ENCODE measurements at regions not wholly inside any gene's neighbourhood (a gene's known extent, or its start where the extent isn't known, plus 50 kb on each side); places are given as distances from the start of the nearest gene placed in this dataset.

DNA sequence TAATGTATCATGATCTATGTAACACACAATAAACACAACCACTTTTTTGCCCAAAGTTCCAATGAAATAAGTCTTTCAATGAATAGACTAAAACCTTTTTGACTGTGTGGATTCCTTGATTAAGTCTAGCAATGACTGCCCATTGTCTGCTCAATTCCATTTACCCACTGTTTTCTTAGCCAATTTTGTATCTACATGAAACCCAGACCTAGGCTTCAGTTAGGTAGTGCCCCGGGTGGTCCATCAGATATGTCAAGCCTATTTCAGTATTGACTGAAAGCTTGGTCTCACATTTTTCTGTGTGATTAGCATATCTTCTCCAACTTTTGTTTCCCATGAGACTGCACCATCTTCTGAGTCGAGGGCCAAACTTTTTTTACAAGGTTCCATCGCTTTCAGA is 615.0 kb downstream of the C6orf118 start:
- no peaks in the 10 kb centered on the region for H3F3A ChIP-seq (ENCODE audit: insufficient read depth, low read length)
- H2AFZ ChIP-seq (ENCODE audit: low read length) = no peak overlapping the region
- no peaks in the 10 kb centered on the region for H3K9me2 ChIP-seq (replicated peaks; ENCODE audit: insufficient read depth, low read length)
- H3K4me3 ChIP-seq (ENCODE audit: low read length) = no peak overlapping the region
- no peak overlapping the region for H3K9ac ChIP-seq (ENCODE audit: low read length)
- TF ChIP-seq EZH2phosphoT487 (IDR thresholded peaks at IDR 0.05; ENCODE audit: low read length) (no peak), EZH2 (optimal IDR thresholded peaks at IDR 0.05; ENCODE audit: low read depth, low read length) (no peak)
- TF ChIP-seq, protein P1, sequence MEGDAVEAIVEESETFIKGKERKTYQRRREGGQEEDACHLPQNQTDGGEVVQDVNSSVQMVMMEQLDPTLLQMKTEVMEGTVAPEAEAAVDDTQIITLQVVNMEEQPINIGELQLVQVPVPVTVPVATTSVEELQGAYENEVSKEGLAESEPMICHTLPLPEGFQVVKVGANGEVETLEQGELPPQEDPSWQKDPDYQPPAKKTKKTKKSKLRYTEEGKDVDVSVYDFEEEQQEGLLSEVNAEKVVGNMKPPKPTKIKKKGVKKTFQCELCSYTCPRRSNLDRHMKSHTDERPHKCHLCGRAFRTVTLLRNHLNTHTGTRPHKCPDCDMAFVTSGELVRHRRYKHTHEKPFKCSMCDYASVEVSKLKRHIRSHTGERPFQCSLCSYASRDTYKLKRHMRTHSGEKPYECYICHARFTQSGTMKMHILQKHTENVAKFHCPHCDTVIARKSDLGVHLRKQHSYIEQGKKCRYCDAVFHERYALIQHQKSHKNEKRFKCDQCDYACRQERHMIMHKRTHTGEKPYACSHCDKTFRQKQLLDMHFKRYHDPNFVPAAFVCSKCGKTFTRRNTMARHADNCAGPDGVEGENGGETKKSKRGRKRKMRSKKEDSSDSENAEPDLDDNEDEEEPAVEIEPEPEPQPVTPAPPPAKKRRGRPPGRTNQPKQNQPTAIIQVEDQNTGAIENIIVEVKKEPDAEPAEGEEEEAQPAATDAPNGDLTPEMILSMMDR (IDR thresholded peaks at IDR 0.05; ENCODE audit: low read length) = no peak
- H4K20me1 ChIP-seq (ENCODE audit: insufficient read depth, low read length) = no peaks in the 10 kb centered on the region
- H3K4me1 ChIP-seq (ENCODE audit: low read length) = no peaks in the 10 kb centered on the region
- H3K79me2 ChIP-seq (ENCODE audit: low read length) = no peaks in the 10 kb centered on the region
- no peak overlapping the region for H3K27ac ChIP-seq (ENCODE audit: low read length)
- H3K9me3 ChIP-seq (replicated peaks; ENCODE audit: insufficient read depth, low read length) = no peaks in the 10 kb centered on the region
- DNase-seq = no peak
- H3K27me3 ChIP-seq (replicated peaks; ENCODE audit: insufficient read depth, low read length) = no peaks in the 10 kb centered on the region
- no peak overlapping the region for H3K4me2 ChIP-seq (ENCODE audit: low read depth, low read length)
- H3K36me3 ChIP-seq (replicated peaks; ENCODE audit: insufficient read depth, low read length) = no peaks in the 10 kb centered on the region

DNA sequence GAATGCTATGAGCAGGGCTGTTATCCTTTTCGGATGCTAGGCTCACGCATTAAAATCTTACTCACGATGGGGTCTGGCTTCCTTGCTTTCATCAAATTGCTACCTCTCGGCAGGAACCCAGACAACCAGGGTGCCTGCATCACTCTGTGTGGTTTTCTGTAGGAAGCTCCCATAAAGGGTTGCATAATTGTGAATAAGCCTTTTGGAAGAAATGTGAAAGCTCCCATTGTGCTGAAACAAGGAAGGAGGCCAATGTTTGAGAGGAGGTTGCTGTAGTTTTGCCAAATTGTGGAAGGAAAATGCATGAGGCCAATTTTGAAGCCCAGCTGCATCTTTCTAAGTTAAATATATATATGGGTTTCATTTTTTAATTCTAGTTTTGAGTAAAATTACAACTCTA is 615.5 kb downstream of the C6orf118 start:
- H3K4me3 ChIP-seq (ENCODE audit: low read length) = no peak overlapping the region
- no peak for DNase-seq
- H3K4me2 ChIP-seq (ENCODE audit: low read depth, low read length) = no peak overlapping the region
- no peak overlapping the region for H2AFZ ChIP-seq (ENCODE audit: low read length)
- TF ChIP-seq, protein P1 (IDR thresholded peaks at IDR 0.05; ENCODE audit: low read length) = no peak
- no peak for TF ChIP-seq EZH2 (optimal IDR thresholded peaks at IDR 0.05; ENCODE audit: low read depth, low read length)
- no peak for TF ChIP-seq EZH2phosphoT487 (IDR thresholded peaks at IDR 0.05; ENCODE audit: low read length)
- no peak overlapping the region for H3K9ac ChIP-seq (ENCODE audit: low read length)
- no peaks in the 10 kb centered on the region for H3K9me2 ChIP-seq (replicated peaks; ENCODE audit: insufficient read depth, low read length)
- H3K27me3 ChIP-seq (replicated peaks; ENCODE audit: insufficient read depth, low read length) = no peaks in the 10 kb centered on the region
- no peak overlapping the region for H3K27ac ChIP-seq (ENCODE audit: low read length)
- H3K36me3 ChIP-seq (replicated peaks; ENCODE audit: insufficient read depth, low read length) = no peaks in the 10 kb centered on the region
- H3K4me1 ChIP-seq (ENCODE audit: low read length) = no peaks in the 10 kb centered on the region
- no peaks in the 10 kb centered on the region for H4K20me1 ChIP-seq (ENCODE audit: insufficient read depth, low read length)
- no peaks in the 10 kb centered on the region for H3K9me3 ChIP-seq (replicated peaks; ENCODE audit: insufficient read depth, low read length)
- no peaks in the 10 kb centered on the region for H3K79me2 ChIP-seq (ENCODE audit: low read length)
- no peaks in the 10 kb centered on the region for H3F3A ChIP-seq (ENCODE audit: insufficient read depth, low read length)

DNA sequence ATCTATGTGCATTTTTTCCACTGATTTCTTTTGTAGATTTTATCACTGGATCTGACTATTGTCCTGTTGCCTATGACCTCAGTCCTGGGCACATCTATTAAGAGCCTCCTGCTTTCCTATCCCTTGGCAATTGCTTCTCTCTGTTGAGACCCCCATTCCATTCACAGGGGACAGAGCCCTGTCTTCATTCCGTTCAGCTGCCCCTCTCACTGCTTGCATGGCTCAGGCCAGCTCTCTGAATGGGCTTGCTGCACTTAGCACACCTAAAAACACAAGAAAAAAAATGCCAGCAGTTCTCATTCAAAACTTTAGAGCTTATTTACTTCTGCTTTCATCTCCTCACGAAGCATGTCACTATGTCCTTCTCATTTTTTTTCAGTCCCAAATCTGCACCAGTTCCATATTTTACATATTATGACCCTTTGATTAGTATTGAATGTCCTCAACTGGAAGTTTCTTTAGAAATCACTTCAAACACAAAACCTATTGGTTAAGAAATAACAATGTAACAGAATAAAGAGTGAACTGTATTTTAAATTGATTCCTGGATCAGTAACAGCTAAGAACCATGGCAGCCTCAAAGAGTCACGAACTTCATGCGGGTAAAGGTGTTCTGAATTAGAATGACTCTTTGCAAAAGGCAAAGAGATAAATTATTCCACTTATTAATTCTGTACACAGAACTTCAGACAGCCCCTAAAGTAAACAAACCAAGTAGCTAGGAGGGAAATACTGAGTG is 616.5 kb downstream of the C6orf118 start:
- Histone ChIP-seq H3K4me2 (ENCODE audit: low read depth, low read length) (no peak overlapping the region), H3K79me2 (ENCODE audit: low read length) (no peaks in the 10 kb centered on the region), H2AFZ (ENCODE audit: low read length) (no peak overlapping the region), H3K9me2 (replicated peaks; ENCODE audit: insufficient read depth, low read length) (no peaks in the 10 kb centered on the region), H4K20me1 (ENCODE audit: insufficient read depth, low read length) (no peaks in the 10 kb centered on the region), H3K9me3 (replicated peaks; ENCODE audit: insufficient read depth, low read length) (no peaks in the 10 kb centered on the region), H3K27me3 (replicated peaks; ENCODE audit: insufficient read depth, low read length) (no peaks in the 10 kb centered on the region), H3K9ac (ENCODE audit: low read length) (no peak overlapping the region), H3K4me3 (ENCODE audit: low read length) (no peak overlapping the region), H3K36me3 (replicated peaks; ENCODE audit: insufficient read depth, low read length) (no peaks in the 10 kb centered on the region), H3K27ac (ENCODE audit: low read length) (no peak overlapping the region), H3K4me1 (ENCODE audit: low read length) (no peaks in the 10 kb centered on the region), H3F3A (ENCODE audit: insufficient read depth, low read length) (no peaks in the 10 kb centered on the region)
- TF ChIP-seq, protein P1 (IDR thresholded peaks at IDR 0.05; ENCODE audit: low read length) = no peak
- TF ChIP-seq EZH2 (optimal IDR thresholded peaks at IDR 0.05; ENCODE audit: low read depth, low read length) (no peak), EZH2phosphoT487 (IDR thresholded peaks at IDR 0.05; ENCODE audit: low read length) (no peak)
- no peak for DNase-seq

Measured in MM.1S (cell line).